Ishikawa (cell line): ENCODE measurements at regions not wholly inside any gene's neighbourhood (a gene's known extent, or its start where the extent isn't known, plus 50 kb on each side); places are given as distances from the start of the nearest gene placed in this dataset.

Source experiments
- EGR1 ChIP-seq: IDR thresholded peaks from 2 replicates; pipeline ENCODE4 v1.6.1; 2012
- MAX ChIP-seq: IDR thresholded peaks from 2 replicates; pipeline ENCODE4 v1.6.1; 2012
- RAD21 ChIP-seq: IDR thresholded peaks from 2 replicates; pipeline ENCODE4 v1.6.1; 2012; ENCODE audit warnings: low read depth
- TCF12 ChIP-seq: IDR thresholded peaks from 2 replicates; pipeline ENCODE4 v1.6.1; 2012; ENCODE audit warnings: low read depth
- TEAD4 ChIP-seq: IDR thresholded peaks from 2 replicates; pipeline ENCODE4 v1.6.1; 2012

- TF ChIP-seq TEAD4 (no peak), MAX (no peak), EGR1 (no peak), TCF12 (no peak), RAD21 (no peak)
These were observed 63.7 kb downstream of the ARL4C start for GRCh38 chr2:234433201-234433600.
